GM12878 (cell line): ENCODE measurements at regions not wholly inside any gene's neighbourhood (a gene's known extent, or its start where the extent isn't known, plus 50 kb on each side); places are given as distances from the start of the nearest gene placed in this dataset.

Experiments used
- ATAC-seq: fragments of 200-7000 bp; cut with Tn5 transposase; 3 replicates; pipeline ENCODE4 v1.9.1; 2020; ENCODE audit warnings: mild to moderate bottlenecking, moderate library complexity
- BruUV-seq: library from RNA; stranded (reverse); fragments of 400-500 nt; replicated peaks from 2 replicates; lab custom pipeline; 2021; lab: Mats Ljungman, UMichigan
- CTCF ChIA-PET: fragments of 300-600 bp; sonication (Branson Sonifier 250); formaldehyde crosslinking; extraction: SDS; loops from one replicate; lab custom pipeline; 2021; ENCODE audit warnings: inconsistent platforms; lab: Yijun Ruan, JAX
- POLR2A ChIA-PET: fragments of 350-600 bp; formaldehyde crosslinking; extraction: SDS; loops from one replicate; lab custom pipeline; 2021; ENCODE audit warnings: inconsistent platforms; lab: Charles Lee
- RAD21 ChIA-PET: fragments of 300-600 bp; sonication (Branson Sonifier 250); formaldehyde crosslinking; loops from one replicate; lab custom pipeline; 2023; ENCODE audit warnings: antibody characterized with exemption; ENCODE audit not compliant: unreplicated experiment; lab: Charles Lee
- SMC1A ChIA-PET: fragments of 300-600 bp; sonication (Branson Sonifier 250); formaldehyde crosslinking; loops from one replicate; lab custom pipeline; 2023; ENCODE audit not compliant: unreplicated experiment, uncharacterized antibody; lab: Charles Lee
- DNase-seq: peaks from one replicate; pipeline ENCODE4 v3.0.0-alpha.2; 2011; ENCODE audit warnings: low read depth, low spot score
- FAIRE-seq: peaks from 3 replicates; lab custom pipeline; 2011; peaks lifted over from hg19 to GRCh38; lab: Jason Lieb, UNC
- H2AFZ ChIP-seq: 2 replicates; pipeline ENCODE4 v1.6.0; 2011; ENCODE audit warnings: low read depth, low read length, control low read depth; ENCODE audit not compliant: control insufficient read depth
- H3K27ac ChIP-seq: 2 replicates; pipeline ENCODE4 v1.5.1; 2011; ENCODE audit warnings: control low read depth; ENCODE audit not compliant: control insufficient read depth, insufficient read depth
- H3K27me3 ChIP-seq, 2 experiments: replicated peaks in 1 of 2; 2 replicates each; pipeline versions ENCODE4 v1.6.0 to v1.6.1; 2011; ENCODE audit warnings: low read length in 1 of 2; ENCODE audit not compliant: control insufficient read depth in 2 of 2, insufficient read depth in 2 of 2
- H3K36me3 ChIP-seq, 2 experiments: 2 replicates each; pipeline ENCODE4 v1.5.1; 2011; ENCODE audit warnings: low read length in 1 of 2; ENCODE audit not compliant: control insufficient read depth in 2 of 2, insufficient read depth in 2 of 2
- H3K4me1 ChIP-seq: 2 replicates; pipeline ENCODE4 v1.6.1; 2011; ENCODE audit warnings: mild to moderate bottlenecking, low read length, moderate library complexity, mixed read lengths; ENCODE audit not compliant: control insufficient read depth, insufficient read depth
- H3K4me2 ChIP-seq: 2 replicates; pipeline ENCODE4 v1.6.0; 2011; ENCODE audit warnings: control low read depth; ENCODE audit not compliant: control insufficient read depth, insufficient read depth
- H3K4me3 ChIP-seq: fragments of 200-600 bp; sonication (generic); 2 replicates; pipeline ENCODE4 v1.5.1; 2016
- H3K79me2 ChIP-seq: 2 replicates; pipeline ENCODE4 v1.6.0; 2011; ENCODE audit warnings: low read length; ENCODE audit not compliant: control insufficient read depth, insufficient read depth
- H3K9ac ChIP-seq: 2 replicates; pipeline ENCODE4 v1.8.0; 2011; ENCODE audit warnings: low read length, control low read depth, mixed read lengths; ENCODE audit not compliant: control insufficient read depth, insufficient read depth
- H3K9me3 ChIP-seq: replicated peaks from 3 replicates; pipeline ENCODE4 v1.5.1; 2011; ENCODE audit warnings: mild to moderate bottlenecking, low read length; ENCODE audit not compliant: control insufficient read depth, insufficient read depth
- H4K20me1 ChIP-seq: 2 replicates; pipeline ENCODE4 v1.6.0; 2011; ENCODE audit not compliant: control insufficient read depth, insufficient read depth
- CBFB ChIP-seq: IDR thresholded peaks from 2 replicates; pipeline ENCODE4 v1.6.1; 2016; ENCODE audit warnings: antibody characterized with exemption, low read depth
- CBX5 ChIP-seq: sonication (generic); IDR thresholded peaks from 2 replicates; pipeline ENCODE4 v1.6.1; 2016; ENCODE audit warnings: low read depth, moderate library complexity, mild to moderate bottlenecking, inconsistent platforms
- E4F1 ChIP-seq: fragments of 450-650 bp; IDR thresholded peaks from 2 replicates; pipeline ENCODE4 v1.6.1; 2018; ENCODE audit warnings: borderline replicate concordance, mild to moderate bottlenecking; ENCODE audit not compliant: partially characterized antibody
- ELK1 ChIP-seq: IDR thresholded peaks from 2 replicates; pipeline ENCODE4 v1.6.1; 2012; ENCODE audit warnings: low read depth, low read length, improper control_type of control experiment
- NR2F1 ChIP-seq: fragments of 450-650 bp; conservative IDR thresholded peaks from 2 replicates; pipeline ENCODE4 v1.6.1; 2017; ENCODE audit warnings: mild to moderate bottlenecking
- NRF1 ChIP-seq: conservative IDR thresholded peaks from 2 replicates; pipeline ENCODE4 v1.6.1; 2011; ENCODE audit warnings: mild to moderate bottlenecking, low read depth, low read length, improper control_type of control experiment
- PAX8 ChIP-seq: fragments of 450-650 bp; IDR thresholded peaks from 2 replicates; pipeline ENCODE4 v1.6.1; 2017; ENCODE audit warnings: mild to moderate bottlenecking, moderate library complexity
- RAD21 ChIP-seq: IDR thresholded peaks from 2 replicates; pipeline ENCODE4 v1.6.1; 2011; ENCODE audit warnings: mild to moderate bottlenecking, low read depth, low read length, moderate library complexity; ENCODE audit not compliant: insufficient read depth
- RBBP5 ChIP-seq: fragments of 200-600 bp; sonication (generic); conservative IDR thresholded peaks from 2 replicates; pipeline ENCODE4 v1.6.1; 2016
- SMAD5 ChIP-seq: IDR thresholded peaks from 2 replicates; pipeline ENCODE4 v1.6.1; 2016; ENCODE audit warnings: antibody characterized with exemption, low read depth
- SP1 ChIP-seq: IDR thresholded peaks from one replicate; pipeline ENCODE4 v1.6.1; 2011; ENCODE audit warnings: low read depth, low read length
- SPI1 ChIP-seq: IDR thresholded peaks from 2 replicates; pipeline ENCODE4 v1.6.1; 2011; ENCODE audit warnings: low read depth, mild to moderate bottlenecking, low read length, moderate library complexity, borderline replicate concordance; ENCODE audit not compliant: insufficient read depth
- SRF ChIP-seq, 2 experiments: IDR thresholded peaks; 2 replicates each; pipeline ENCODE4 v1.6.1; 2011; ENCODE audit warnings: low read depth in 2 of 2, low read length in 2 of 2, mild to moderate bottlenecking in 1 of 2, moderate library complexity in 1 of 2
- TCF7 ChIP-seq: IDR thresholded peaks from 2 replicates; pipeline ENCODE4 v1.6.1; 2014; ENCODE audit warnings: antibody characterized with exemption, borderline replicate concordance
- WRNIP1 ChIP-seq: IDR thresholded peaks from 2 replicates; pipeline ENCODE4 v1.6.1; 2011; ENCODE audit warnings: low read depth, low read length, improper control_type of control experiment, borderline replicate concordance
- ZBTB4 ChIP-seq: fragments of 450-650 bp; formaldehyde crosslinking; IDR thresholded peaks from 2 replicates; pipeline ENCODE4 v1.4.0; 2022; ENCODE audit warnings: mild to moderate bottlenecking, moderate library complexity
- ZNF384 ChIP-seq: IDR thresholded peaks from 2 replicates; pipeline ENCODE4 v1.6.1; 2012; ENCODE audit warnings: low read depth, mild to moderate bottlenecking, low read length, improper control_type of control experiment, borderline replicate concordance
- ZSCAN29 ChIP-seq: fragments of 450-650 bp; IDR thresholded peaks from 2 replicates; pipeline ENCODE4 v1.6.1; 2017; ENCODE audit warnings: mild to moderate bottlenecking, moderate library complexity
- WGBS: methylation state at CpG from one replicate; pipeline ENCODE4 v1.1.6; 2016; ENCODE audit warnings: low lambda C conversion rate; ENCODE audit not compliant: insufficient replicate concordance, insufficient coverage; ENCODE audit errors: missing lambda C conversion rate; 5-methylcytosine and 5-hydroxymethylcytosine counted together
- in situ Hi-C: fragments of 300-500 bp; cut with MboI; formaldehyde crosslinking; loops from 9 replicates; pipeline ENCODE4 v1.14.3; 2018; ENCODE audit warnings: mixed read lengths
- intact Hi-C: fragments of 100-400 bp; cut with micrococcal nuclease; formaldehyde crosslinking; loops from one replicate; pipeline ENCODE4 v1.14.2; 2022; ENCODE audit not compliant: unreplicated experiment

GRCh38 chr1:34696981-34697380 lies 57.9 kb upstream of the GJB5 start:
- Histone ChIP-seq H3K9me3 (no peaks in the 10 kb centered on the region), H2AFZ (no peak overlapping the region), H3K79me2 (no peaks in the 10 kb centered on the region), H3K27ac (no peak overlapping the region), H4K20me1 (no peaks in the 10 kb centered on the region; the same call in 1 of the 2 replicates), H3K4me1 (no peaks in the 10 kb centered on the region), H3K4me2 (no peak overlapping the region), H3K4me3 (no peak overlapping the region), H3K36me3 (no peaks in the 10 kb centered on the region), H3K9ac (no peak overlapping the region), H3K27me3 (no peaks in the 10 kb centered on the region; a peak in 1 of 4 replicates)
- ATAC-seq (no peak), FAIRE-seq (no peak), DNase-seq (no peak)
- 17% methylated on average over 5 of the region's 5 CpGs for WGBS
- ChIA-PET POLR2A (no interaction called here), SMC1A (no interaction called here), CTCF (interaction anchor here (1.0 kb wide), 1 partner anchor 21 kb away, joined by 3 read pairs; no protein-coding TSS in a partner anchor), RAD21 (no interaction called here)
- TF ChIP-seq NR2F1 (no peak), SP1 (no peak), ZSCAN29 (no peak), RBBP5 (no peak), RAD21 (no peak), CBFB (no peak), TCF7 (no peak), SPI1 (no peak), SRF (IDR thresholded peaks at IDR 0.05; ENCODE audit: low read depth in 2 of 2, low read length in 2 of 2) (no peak), NRF1 (no peak), PAX8 (no peak), E4F1 (no peak), WRNIP1 (no peak), SMAD5 (no peak), CBX5 (no peak), ZBTB4 (CRISPR knock-in tag) (no peak), ZNF384 (no peak), ELK1 (no peak)
- BruUV-seq = no TSS peak
- intact Hi-C loops (no loop called here), in situ Hi-C loops (no loop called here)
